ENCODE measurements at regions not wholly inside any gene's neighbourhood (a gene's known extent, or its start where the extent isn't known, plus 50 kb on each side); places are given as distances from the start of the nearest gene placed in this dataset.

GRCh38 chr2:120969613-120970355, 234.1 kb downstream of the GLI2 start:
- TF ChIP-seq CTCF (conservative IDR thresholded peaks at IDR 0.05): no peak
- TF ChIP-seq EZH2 (IDR thresholded peaks at IDR 0.05; ENCODE audit: low read depth): no peak
